HEK293 (cell line): ENCODE measurements at regions not wholly inside any gene's neighbourhood (a gene's known extent, or its start where the extent isn't known, plus 50 kb on each side); places are given as distances from the start of the nearest gene placed in this dataset.

Source experiments
- CTCF ChIA-PET: fragments of 350-600 bp; formaldehyde crosslinking; extraction: SDS; loops from one replicate; lab custom pipeline; 2021; ENCODE audit warnings: antibody characterized with exemption; lab: Yijun Ruan, JAX
- POLR2A ChIA-PET: fragments of 300-600 bp; formaldehyde crosslinking; extraction: SDS; loops from one replicate; lab custom pipeline; 2020; ENCODE audit warnings: antibody characterized with exemption, inconsistent platforms; lab: Yijun Ruan, JAX
- H3K27ac ChIP-seq: fragments of 200-500 bp; sonication (Bioruptor generic); 2 replicates; pipeline ENCODE4 v1.5.1; 2014; ENCODE audit warnings: low read depth, low read length, control low read depth, inconsistent platforms; ENCODE audit errors: extremely low read depth
- H3K36me3 ChIP-seq, 2 experiments: fragments of 200-500 bp in 1 of 2; sonication (Bioruptor generic) in 1 of 2; 1 replicate in 1 of 2; 2 replicates in 1 of 2; pipeline ENCODE4 v1.5.1; 2014 to 2017; ENCODE audit warnings: inconsistent platforms in 2 of 2, low read length in 2 of 2; ENCODE audit not compliant: control insufficient read depth in 2 of 2, insufficient read depth in 1 of 2
- H3K4me1 ChIP-seq: fragments of 200-500 bp; sonication (Bioruptor generic); 2 replicates; pipeline ENCODE4 v1.5.1; 2014; ENCODE audit warnings: mild to moderate bottlenecking, low read length, inconsistent platforms; ENCODE audit not compliant: control insufficient read depth, insufficient read depth
- H3K4me3 ChIP-seq: 2 replicates; pipeline ENCODE4 v1.5.1; 2011; ENCODE audit warnings: low read depth, mild to moderate bottlenecking, control low read depth, low read length, moderate library complexity
- H3K9me3 ChIP-seq: fragments of 200-500 bp; sonication (Bioruptor generic); 2 replicates; pipeline ENCODE4 v1.5.1; 2014; ENCODE audit warnings: low read depth, low read length, inconsistent platforms; ENCODE audit not compliant: control insufficient read depth, insufficient read depth
- PATZ1 ChIP-seq: fragments of 450-650 bp; formaldehyde crosslinking; IDR thresholded peaks from 2 replicates; pipeline ENCODE4 v1.5.1; 2016; ENCODE audit warnings: missing biosample characterization, missing genetic modification characterization
- PRDM10 ChIP-seq: fragments of 450-650 bp; formaldehyde crosslinking; IDR thresholded peaks from 2 replicates; pipeline ENCODE4 v1.5.1; 2016; ENCODE audit warnings: missing biosample characterization, missing genetic modification characterization
- TRIM28 ChIP-seq: IDR thresholded peaks from 2 replicates; pipeline ENCODE4 v1.6.1; 2011; ENCODE audit warnings: low read length, control low read depth, borderline replicate concordance
- ZBTB20 ChIP-seq: fragments of 450-650 bp; formaldehyde crosslinking; IDR thresholded peaks from 2 replicates; pipeline ENCODE4 v1.5.1; 2016; ENCODE audit warnings: missing biosample characterization, missing genetic modification characterization
- ZBTB8A ChIP-seq: fragments of 450-650 bp; formaldehyde crosslinking; IDR thresholded peaks from 2 replicates; pipeline ENCODE4 v1.5.1; 2016; ENCODE audit warnings: missing biosample characterization, missing genetic modification characterization
- ZFHX2 ChIP-seq: fragments of 450-650 bp; formaldehyde crosslinking; conservative IDR thresholded peaks from 2 replicates; pipeline ENCODE4 v1.5.1; 2016; ENCODE audit warnings: missing biosample characterization, missing genetic modification characterization
- ZIC2 ChIP-seq: fragments of 450-650 bp; formaldehyde crosslinking; IDR thresholded peaks from 2 replicates; pipeline ENCODE4 v1.5.1; 2016; ENCODE audit warnings: missing biosample characterization, missing genetic modification characterization
- ZNF133 ChIP-seq: fragments of 450-650 bp; formaldehyde crosslinking; IDR thresholded peaks from 2 replicates; pipeline ENCODE4 v1.5.1; 2016; ENCODE audit warnings: missing biosample characterization, missing genetic modification characterization
- ZNF157 ChIP-seq: fragments of 450-650 bp; formaldehyde crosslinking; IDR thresholded peaks from 2 replicates; pipeline ENCODE4 v1.5.1; 2016; ENCODE audit warnings: missing biosample characterization, missing genetic modification characterization
- ZNF274 ChIP-seq, 2 experiments: fragments of 200-500 bp in 1 of 2; fragments of 450-650 bp in 1 of 2; sonication (Bioruptor generic) in 1 of 2; formaldehyde crosslinking in 1 of 2; IDR thresholded peaks; 2 replicates each; pipeline versions ENCODE4 v1.5.1 to v1.6.1; 2014 to 2016; ENCODE audit warnings: borderline replicate concordance in 1 of 2, inconsistent platforms in 1 of 2, low read length in 1 of 2, missing biosample characterization in 1 of 2, missing genetic modification characterization in 1 of 2
- ZNF324 ChIP-seq: fragments of 450-650 bp; formaldehyde crosslinking; IDR thresholded peaks from 2 replicates; pipeline ENCODE4 v1.5.1; 2016; ENCODE audit warnings: missing biosample characterization, missing genetic modification characterization
- ZNF404 ChIP-seq: fragments of 450-650 bp; formaldehyde crosslinking; IDR thresholded peaks from 2 replicates; pipeline ENCODE4 v1.5.1; 2017; ENCODE audit warnings: missing biosample characterization, missing genetic modification characterization
- ZNF488 ChIP-seq: fragments of 450-650 bp; formaldehyde crosslinking; IDR thresholded peaks from 2 replicates; pipeline ENCODE4 v1.5.1; 2016; ENCODE audit warnings: missing biosample characterization, missing genetic modification characterization
- ZNF530 ChIP-seq: fragments of 450-650 bp; formaldehyde crosslinking; IDR thresholded peaks from 2 replicates; pipeline ENCODE4 v1.5.1; 2016; ENCODE audit warnings: low read depth, missing biosample characterization, missing genetic modification characterization
- ZNF560 ChIP-seq: fragments of 450-650 bp; formaldehyde crosslinking; IDR thresholded peaks from 2 replicates; pipeline ENCODE4 v1.5.1; 2017; ENCODE audit warnings: missing biosample characterization, missing genetic modification characterization, borderline replicate concordance
- ZNF639 ChIP-seq: fragments of 450-650 bp; formaldehyde crosslinking; IDR thresholded peaks from 2 replicates; pipeline ENCODE4 v1.5.1; 2016; ENCODE audit warnings: missing biosample characterization, missing genetic modification characterization
- ZNF791 ChIP-seq: fragments of 450-650 bp; formaldehyde crosslinking; IDR thresholded peaks from 2 replicates; pipeline ENCODE4 v1.5.1; 2016; ENCODE audit warnings: missing biosample characterization, missing genetic modification characterization

GRCh38 chr11:64455456-64456261, 96.7 kb downstream of the RPS6KA4 start:
- ChIA-PET POLR2A (no interaction called here), CTCF (interaction anchor here (0.7 kb wide), 1 partner anchor 194 kb away, joined by 3 read pairs; no protein-coding TSS in a partner anchor)
- no peak for TF ChIP-seq PRDM10 (tag by site-specific recombination)
- TF ChIP-seq ZIC2, result 0 out of 2 replicates have a peak, but pooled peaks have one; percentile 15
- Histone ChIP-seq H3K4me1 (no peaks in the 10 kb centered on the region), H3K27ac (no peak overlapping the region), H3K9me3 (no peaks in the 10 kb centered on the region), H3K36me3 (no peaks in the 10 kb centered on the region), H3K4me3 (no peak overlapping the region)

- H3K9me3 ChIP-seq, result no peaks in the 10 kb centered on the region
- POLR2A ChIA-PET, result no interaction called here
- TF ChIP-seq ZNF639 (tag by site-specific recombination), result no peak
- no peak for TF ChIP-seq TRIM28
- TF ChIP-seq ZNF791, result no peak
- TF ChIP-seq ZNF157, result no peak
- TF ChIP-seq ZNF488 (tag by site-specific recombination), result no peak
- TF ChIP-seq ZNF530 (tag by site-specific recombination), result no peak
- no peak for TF ChIP-seq ZNF404 (tag by site-specific recombination)
- TF ChIP-seq ZNF560 (tag by site-specific recombination), result no peak
- no peak for TF ChIP-seq ZNF274 (IDR thresholded peaks at IDR 0.05; ENCODE audit: low read length)
- no peak for TF ChIP-seq ZNF274 (tag by site-specific recombination; IDR thresholded peaks at IDR 0.05; ENCODE audit: borderline replicate concordance)
- no peak for TF ChIP-seq ZNF133 (tag by site-specific recombination)
- TF ChIP-seq, all 188 proteins: peak for 0
- H3K27ac ChIP-seq, result no peak overlapping the region
- CTCF ChIA-PET, result interaction anchor here (0.5 kb wide), 1 partner anchor 1318 kb away, joined by 3 read pairs; no protein-coding TSS in a partner anchor
- no peak overlapping the region for H3K4me3 ChIP-seq
- no peaks in the 10 kb centered on the region for H3K36me3 ChIP-seq
- H3K4me1 ChIP-seq, result no peaks in the 10 kb centered on the region
Measured at GRCh38 chr11:64456509-64457320, 97.8 kb downstream of the RPS6KA4 start.

GRCh38 chr11:64457416-64458010, 98.2 kb upstream of the SLC22A11 start:
- H3K36me3 ChIP-seq, result no peaks in the 10 kb centered on the region
- no peaks in the 10 kb centered on the region for H3K4me1 ChIP-seq
- H3K9me3 ChIP-seq, result no peaks in the 10 kb centered on the region
- H3K4me3 ChIP-seq, result no peak overlapping the region
- H3K27ac ChIP-seq, result no peak overlapping the region
- ChIA-PET CTCF (interaction anchor here (2.5 kb wide), 1 partner anchor 8 kb away, joined by 25 read pairs; no protein-coding TSS in a partner anchor), POLR2A (no interaction called here)
- TF ChIP-seq ZIC2 (no peak), ZBTB20 (tag by site-specific recombination) (no peak), PATZ1 (tag by site-specific recombination) (no peak), ZFHX2 (tag by site-specific recombination) (no peak), ZNF324 (no peak), ZBTB8A (tag by site-specific recombination) (no peak), ZNF791 (no peak)
